OCI-LY1 (cell line): ENCODE measurements at regions not wholly inside any gene's neighbourhood (a gene's known extent, or its start where the extent isn't known, plus 50 kb on each side); places are given as distances from the start of the nearest gene placed in this dataset.

ENCODE experiments used
- H2AFZ ChIP-seq: fragments of 200-600 bp; sonication (generic), shearing (Covaris generic); 2 replicates; pipeline ENCODE4 v1.6.0; 2014; ENCODE audit warnings: antibody characterized with exemption, mild to moderate bottlenecking, low read length
- H3F3A ChIP-seq: fragments of 200-600 bp; sonication (generic), shearing (Covaris generic); 2 replicates; pipeline ENCODE4 v1.6.0; 2014; ENCODE audit warnings: mild to moderate bottlenecking, antibody characterized with exemption, low read length, moderate library complexity; ENCODE audit not compliant: insufficient read depth
- H3K27ac ChIP-seq: fragments of 200-600 bp; sonication (generic); 2 replicates; pipeline ENCODE4 v1.5.1; 2014; ENCODE audit warnings: low read length, mixed run types, mild to moderate bottlenecking, low read depth; ENCODE audit not compliant: poor library complexity, severe bottlenecking
- H3K27me3 ChIP-seq: fragments of 200-600 bp; sonication (generic); 2 replicates; pipeline ENCODE4 v1.6.0; 2014; ENCODE audit warnings: antibody characterized with exemption, mild to moderate bottlenecking, low read length, moderate library complexity; ENCODE audit not compliant: insufficient read depth
- H3K36me3 ChIP-seq: fragments of 200-600 bp; sonication (generic); 2 replicates; pipeline ENCODE4 v1.6.1; 2014; ENCODE audit warnings: mild to moderate bottlenecking, antibody characterized with exemption, low read length, moderate library complexity, mixed read lengths; ENCODE audit not compliant: insufficient read depth
- H3K4me1 ChIP-seq: fragments of 200-600 bp; sonication (generic); 2 replicates; pipeline ENCODE4 v1.5.1; 2014; ENCODE audit warnings: mild to moderate bottlenecking, low read length, moderate library complexity; ENCODE audit not compliant: insufficient read depth, severe bottlenecking
- H3K4me2 ChIP-seq: fragments of 200-600 bp; sonication (generic), shearing (Covaris generic); 2 replicates; pipeline ENCODE4 v1.6.1; 2014; ENCODE audit warnings: low read length
- H3K4me3 ChIP-seq: fragments of 200-600 bp; sonication (generic); 2 replicates; pipeline ENCODE4 v1.5.1; 2014; ENCODE audit warnings: low read length, low read depth, mild to moderate bottlenecking, mixed read lengths; ENCODE audit not compliant: poor library complexity, severe bottlenecking
- H3K79me2 ChIP-seq: fragments of 200-600 bp; shearing (Covaris generic); 2 replicates; pipeline ENCODE4 v1.6.1; 2016; ENCODE audit warnings: mixed run types, low read length, mixed read lengths; ENCODE audit not compliant: insufficient read depth
- H3K9ac ChIP-seq: fragments of 200-600 bp; sonication (generic), shearing (Covaris generic); 2 replicates; pipeline ENCODE4 v1.6.1; 2014; ENCODE audit warnings: mild to moderate bottlenecking, low read length, mixed read lengths
- H3K9me2 ChIP-seq: fragments of 200-600 bp; sonication (generic), shearing (Covaris generic); 2 replicates; pipeline ENCODE4 v1.6.1; 2014; ENCODE audit warnings: low read depth, mild to moderate bottlenecking, low read length, mixed read lengths
- H3K9me3 ChIP-seq: fragments of 200-600 bp; shearing (Covaris generic); 2 replicates; pipeline ENCODE4 v1.6.1; 2014; ENCODE audit warnings: low read length, mixed read lengths
- H4K20me1 ChIP-seq: fragments of 200-600 bp; sonication (generic), shearing (Covaris generic); 2 replicates; pipeline ENCODE4 v1.6.0; 2016; ENCODE audit warnings: mild to moderate bottlenecking, low read length; ENCODE audit not compliant: insufficient read depth
- EZH2 ChIP-seq: fragments of 200-600 bp; sonication (generic), shearing (Covaris generic); IDR thresholded peaks from 2 replicates; pipeline ENCODE4 v1.8.0; 2017; ENCODE audit warnings: borderline replicate concordance, mixed run types, mild to moderate bottlenecking, antibody characterized with exemption, low read length, moderate library complexity, mixed read lengths
- TF ChIP-seq, protein P1 (sequence below): fragments of 200-600 bp; sonication (generic), shearing (Covaris generic); IDR thresholded peaks from 2 replicates; pipeline ENCODE4 v1.5.1; 2017; ENCODE audit warnings: mild to moderate bottlenecking, antibody characterized with exemption, low read length, moderate library complexity, mixed read lengths

GRCh38 chr2:223267160-223267951 is 215.4 kb downstream of the KCNE4 start:
- no peaks in the 10 kb centered on the region for H3K36me3 ChIP-seq
- H3K9ac ChIP-seq = no peak overlapping the region
- no peaks in the 10 kb centered on the region for H3K79me2 ChIP-seq
- H3K27ac ChIP-seq = no peak overlapping the region
- H3F3A ChIP-seq = no peaks in the 10 kb centered on the region
- no peak overlapping the region for H2AFZ ChIP-seq
- H4K20me1 ChIP-seq = no peaks in the 10 kb centered on the region
- H3K27me3 ChIP-seq = no peaks in the 10 kb centered on the region
- no peaks in the 10 kb centered on the region for H3K9me3 ChIP-seq
- H3K4me1 ChIP-seq = no peaks in the 10 kb centered on the region
- TF ChIP-seq, protein P1, sequence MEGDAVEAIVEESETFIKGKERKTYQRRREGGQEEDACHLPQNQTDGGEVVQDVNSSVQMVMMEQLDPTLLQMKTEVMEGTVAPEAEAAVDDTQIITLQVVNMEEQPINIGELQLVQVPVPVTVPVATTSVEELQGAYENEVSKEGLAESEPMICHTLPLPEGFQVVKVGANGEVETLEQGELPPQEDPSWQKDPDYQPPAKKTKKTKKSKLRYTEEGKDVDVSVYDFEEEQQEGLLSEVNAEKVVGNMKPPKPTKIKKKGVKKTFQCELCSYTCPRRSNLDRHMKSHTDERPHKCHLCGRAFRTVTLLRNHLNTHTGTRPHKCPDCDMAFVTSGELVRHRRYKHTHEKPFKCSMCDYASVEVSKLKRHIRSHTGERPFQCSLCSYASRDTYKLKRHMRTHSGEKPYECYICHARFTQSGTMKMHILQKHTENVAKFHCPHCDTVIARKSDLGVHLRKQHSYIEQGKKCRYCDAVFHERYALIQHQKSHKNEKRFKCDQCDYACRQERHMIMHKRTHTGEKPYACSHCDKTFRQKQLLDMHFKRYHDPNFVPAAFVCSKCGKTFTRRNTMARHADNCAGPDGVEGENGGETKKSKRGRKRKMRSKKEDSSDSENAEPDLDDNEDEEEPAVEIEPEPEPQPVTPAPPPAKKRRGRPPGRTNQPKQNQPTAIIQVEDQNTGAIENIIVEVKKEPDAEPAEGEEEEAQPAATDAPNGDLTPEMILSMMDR = no peak
- no peak for TF ChIP-seq EZH2
- H3K4me3 ChIP-seq = no peak overlapping the region
- H3K9me2 ChIP-seq = no peaks in the 10 kb centered on the region
- no peak overlapping the region for H3K4me2 ChIP-seq

GRCh38 chr2:223269386-223269785 is 217.4 kb downstream of the KCNE4 start:
- no peaks in the 10 kb centered on the region for H3K9me2 ChIP-seq
- H3K4me2 ChIP-seq = no peak overlapping the region
- H3K27me3 ChIP-seq = no peaks in the 10 kb centered on the region
- H3K9ac ChIP-seq = no peak overlapping the region
- no peaks in the 10 kb centered on the region for H4K20me1 ChIP-seq
- H3K4me3 ChIP-seq = no peak overlapping the region
- H3K79me2 ChIP-seq = no peaks in the 10 kb centered on the region
- no peaks in the 10 kb centered on the region for H3K36me3 ChIP-seq
- H3K9me3 ChIP-seq = no peaks in the 10 kb centered on the region
- TF ChIP-seq EZH2 = no peak
- TF ChIP-seq, protein P1 = no peak
- H3K27ac ChIP-seq = no peak overlapping the region
- H2AFZ ChIP-seq = no peak overlapping the region
- no peaks in the 10 kb centered on the region for H3F3A ChIP-seq
- no peaks in the 10 kb centered on the region for H3K4me1 ChIP-seq

DNA sequence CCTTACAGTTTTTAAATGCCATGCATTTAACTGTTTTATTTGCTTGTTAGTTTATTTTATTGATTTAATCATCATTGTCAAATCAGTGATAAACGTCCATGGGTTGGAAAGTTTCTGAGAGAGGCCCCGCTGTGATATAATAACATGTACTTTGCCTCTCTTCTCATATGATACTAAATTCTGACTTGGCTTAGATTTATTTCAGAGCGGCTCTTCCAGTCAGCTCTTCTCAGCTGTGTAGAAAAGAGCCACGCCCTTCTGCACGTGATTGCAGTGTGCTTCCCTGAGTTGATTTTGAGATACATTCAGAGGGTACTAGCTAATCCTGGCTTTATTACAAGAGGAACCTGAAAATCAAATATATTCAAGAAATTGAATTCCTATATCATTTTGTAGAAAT is 218.6 kb downstream of the KCNE4 start:
- Histone ChIP-seq H3K9me3 (no peaks in the 10 kb centered on the region), H3K9ac (no peak overlapping the region), H4K20me1 (no peaks in the 10 kb centered on the region), H3K79me2 (no peaks in the 10 kb centered on the region), H3K4me1 (no peaks in the 10 kb centered on the region), H3K27ac (no peak overlapping the region), H3F3A (no peaks in the 10 kb centered on the region), H3K4me2 (no peak overlapping the region), H3K4me3 (no peak overlapping the region), H3K27me3 (no peaks in the 10 kb centered on the region), H2AFZ (no peak overlapping the region), H3K36me3 (no peaks in the 10 kb centered on the region), H3K9me2 (no peaks in the 10 kb centered on the region)
- TF ChIP-seq EZH2 = no peak
- TF ChIP-seq, protein P1 = no peak
